Smooth muscle cell of the brain vasculature (primary cell): ENCODE measurements at regions not wholly inside any gene's neighbourhood (a gene's known extent, or its start where the extent isn't known, plus 50 kb on each side); places are given as distances from the start of the nearest gene placed in this dataset.
"Not testable (repeated sequence)": the region's sequence is repeated elsewhere in the genome, so short reads cannot be mapped to it uniquely, and the experiment has no call there.

Experiments used
- DNase-seq: peaks from one replicate; pipeline ENCODE4 v3.0.0-alpha.2; 2012; ENCODE audit warnings: low read depth, low spot score

- not testable (repeated sequence) for DNase-seq
Observed at GRCh38 chr4:49154308-49155103, 168.4 kb downstream of the CWH43 start.

GRCh38 chr4:49155270-49155669, 169.2 kb downstream of the CWH43 start:
- DNase-seq, result not testable (repeated sequence)

- DNase-seq, result not testable (repeated sequence)
Observed at GRCh38 chr4:49156309-49156708, 170.2 kb downstream of the CWH43 start.

GRCh38 chr4:49157630-49158029, 171.6 kb downstream of the CWH43 start:
- not testable (repeated sequence) for DNase-seq

- not testable (repeated sequence) for DNase-seq
Observed at GRCh38 chr4:49161111-49161541, 175.1 kb downstream of the CWH43 start.

- DNase-seq, result not testable (repeated sequence)
Observed at GRCh38 chr4:49164916-49165315, 178.8 kb downstream of the CWH43 start.

- not testable (repeated sequence) for DNase-seq
Observed at GRCh38 chr4:49177847-49178246, 191.8 kb downstream of the CWH43 start.

- not testable (repeated sequence) for DNase-seq
Observed at GRCh38 chr4:49181088-49181487, 195.0 kb downstream of the CWH43 start.

- not testable (repeated sequence) for DNase-seq
Observed at GRCh38 chr4:49211396-49212194, 225.5 kb downstream of the CWH43 start.

GRCh38 chr4:49213250-49213649, 227.2 kb downstream of the CWH43 start:
- DNase-seq, result not testable (repeated sequence)

- DNase-seq, result not testable (repeated sequence)
Observed at GRCh38 chr4:49213750-49214149, 227.7 kb downstream of the CWH43 start.

- not testable (repeated sequence) for DNase-seq
Observed at GRCh38 chr4:49214453-49215081, 228.5 kb downstream of the CWH43 start.

- not testable (repeated sequence) for DNase-seq
Observed at GRCh38 chr4:49215082-49215479, 229.0 kb downstream of the CWH43 start.

- DNase-seq, result not testable (repeated sequence)
Observed at GRCh38 chr4:49216606-49217005, 230.5 kb downstream of the CWH43 start.

- no peak for DNase-seq
Observed at GRCh38 chr4:49217492-49217891, 231.4 kb downstream of the CWH43 start.

- not testable (repeated sequence) for DNase-seq
Observed at GRCh38 chr4:49218094-49218493, 232.0 kb downstream of the CWH43 start.

- DNase-seq, result not testable (repeated sequence)
Observed at GRCh38 chr4:49218931-49219330, 232.9 kb downstream of the CWH43 start.

- DNase-seq, result not testable (repeated sequence)
Observed at GRCh38 chr4:49219489-49220225, 233.6 kb downstream of the CWH43 start.

- DNase-seq, result no peak
Observed at GRCh38 chr4:49221209-49221608, 235.1 kb downstream of the CWH43 start.

- not testable (repeated sequence) for DNase-seq
Observed at GRCh38 chr4:49222810-49223209, 236.7 kb downstream of the CWH43 start.

- not testable (repeated sequence) for DNase-seq
Observed at GRCh38 chr4:49226216-49226866, 240.3 kb downstream of the CWH43 start.
